PC-3 (cell line): ENCODE measurements at regions not wholly inside any gene's neighbourhood (a gene's known extent, or its start where the extent isn't known, plus 50 kb on each side); places are given as distances from the start of the nearest gene placed in this dataset.
"Not testable (repeated sequence)": the region's sequence is repeated elsewhere in the genome, so short reads cannot be mapped to it uniquely, and the experiment has no call there.

Experiments used
- ATAC-seq: fragments of 200-7000 bp; cut with Tn5 transposase; 2 replicates; pipeline ENCODE4 v1.9.1; 2020; ENCODE audit warnings: mild to moderate bottlenecking, moderate library complexity
- BruUV-seq: library from RNA; stranded (reverse); fragments of 400-500 nt; replicated peaks from 2 replicates; lab custom pipeline; 2021; lab: Mats Ljungman, UMichigan
- CTCF ChIA-PET: fragments of 300-600 bp; sonication (Branson Sonifier 250); formaldehyde crosslinking; loops from one replicate; lab custom pipeline; 2022; ENCODE audit warnings: antibody characterized with exemption; lab: Charles Lee
- POLR2A ChIA-PET: fragments of 300-600 bp; sonication (Branson Sonifier 250); formaldehyde crosslinking; loops from one replicate; lab custom pipeline; 2022; ENCODE audit warnings: antibody characterized with exemption; ENCODE audit not compliant: unreplicated experiment; lab: Charles Lee
- DNase-seq: peaks from one replicate; pipeline ENCODE4 v3.0.0-alpha.2; 2015
- H2AFZ ChIP-seq: fragments of 300-600 bp; sonication (generic); 2 replicates; pipeline ENCODE4 v1.6.0; 2016; ENCODE audit warnings: antibody characterized with exemption, low read length
- H3F3A ChIP-seq: fragments of 300-600 bp; sonication (generic); one replicate; pipeline ENCODE4 v1.6.0; 2017; ENCODE audit warnings: antibody characterized with exemption, low read length, control low read depth, mild to moderate bottlenecking; ENCODE audit not compliant: unreplicated experiment
- H3K27ac ChIP-seq: fragments of 300-600 bp; sonication (generic); 2 replicates; pipeline ENCODE4 v1.5.1; 2016; ENCODE audit warnings: mild to moderate bottlenecking, low read length
- H3K27me3 ChIP-seq: fragments of 300-600 bp; sonication (generic); 2 replicates; pipeline ENCODE4 v1.6.1; 2016; ENCODE audit warnings: low read length, mixed read lengths
- H3K36me3 ChIP-seq: fragments of 300-600 bp; sonication (generic); 2 replicates; pipeline ENCODE4 v1.6.1; 2016; ENCODE audit warnings: low read depth, mixed run types, low read length, mixed read lengths
- H3K4me1 ChIP-seq: fragments of 300-600 bp; sonication (generic); 2 replicates; pipeline ENCODE4 v1.5.1; 2016; ENCODE audit warnings: low read length; ENCODE audit not compliant: insufficient read depth
- H3K4me2 ChIP-seq: fragments of 300-600 bp; sonication (generic); 2 replicates; pipeline ENCODE4 v1.6.0; 2016; ENCODE audit warnings: low read length
- H3K4me3 ChIP-seq: fragments of 300-600 bp; sonication (generic); 2 replicates; pipeline ENCODE4 v1.5.1; 2016; ENCODE audit warnings: mild to moderate bottlenecking, low read length, mixed read lengths
- H3K79me2 ChIP-seq: fragments of 300-600 bp; sonication (generic); 2 replicates; pipeline ENCODE4 v1.6.1; 2017; ENCODE audit warnings: low read length, mixed read lengths
- H3K9ac ChIP-seq: fragments of 300-600 bp; sonication (generic); 2 replicates; pipeline ENCODE4 v1.6.0; 2016; ENCODE audit warnings: mild to moderate bottlenecking, low read length
- H3K9me2 ChIP-seq: fragments of 300-600 bp; sonication (generic); replicated peaks from 2 replicates; pipeline ENCODE4 v1.6.1; 2016; ENCODE audit warnings: mixed run types, low read length, mixed read lengths
- H3K9me3 ChIP-seq: fragments of 300-600 bp; sonication (generic); 2 replicates; pipeline ENCODE4 v1.6.1; 2016; ENCODE audit warnings: low read length, mixed read lengths
- H4K20me1 ChIP-seq: fragments of 300-600 bp; sonication (generic); 2 replicates; pipeline ENCODE4 v1.6.1; 2016; ENCODE audit warnings: low read length, mixed read lengths
- intact Hi-C: fragments of 100-400 bp; cut with micrococcal nuclease; formaldehyde crosslinking; loops from 2 replicates; pipeline ENCODE4 v1.9.0; 2023

GRCh38 chr5:75769338-75769737, 52.1 kb upstream of the POC5 start:
- H3K27ac ChIP-seq, H3K9me2 ChIP-seq, BruUV-seq, H3F3A ChIP-seq, H3K4me3 ChIP-seq, H4K20me1 ChIP-seq, H3K79me2 ChIP-seq, H3K9ac ChIP-seq, ATAC-seq, POLR2A ChIA-PET, intact Hi-C loops, H3K27me3 ChIP-seq, CTCF ChIA-PET, DNase-seq, H3K36me3 ChIP-seq, H2AFZ ChIP-seq, H3K4me2 ChIP-seq, H3K4me1 ChIP-seq, H3K9me3 ChIP-seq: not testable (repeated sequence)
